OCI-LY1 (cell line): ENCODE measurements at regions not wholly inside any gene's neighbourhood (a gene's known extent, or its start where the extent isn't known, plus 50 kb on each side); places are given as distances from the start of the nearest gene placed in this dataset.

Experiments
- CTCF ChIP-seq: fragments of 200-600 bp; sonication (generic), shearing (Covaris generic); IDR thresholded peaks from 2 replicates; pipeline ENCODE4 v1.5.1; 2017; ENCODE audit warnings: mild to moderate bottlenecking, antibody characterized with exemption, low read length, moderate library complexity, mixed read lengths
- EZH2 ChIP-seq: fragments of 200-600 bp; sonication (generic), shearing (Covaris generic); IDR thresholded peaks from 2 replicates; pipeline ENCODE4 v1.8.0; 2017; ENCODE audit warnings: borderline replicate concordance, mixed run types, mild to moderate bottlenecking, antibody characterized with exemption, low read length, moderate library complexity, mixed read lengths

GRCh38 chr13:64347664-64348063 lies 2882.5 kb downstream of the PCDH9 start:
- TF ChIP-seq CTCF (no peak), EZH2 (no peak)
